ENCODE measurements at regions not wholly inside any gene's neighbourhood (a gene's known extent, or its start where the extent isn't known, plus 50 kb on each side); places are given as distances from the start of the nearest gene placed in this dataset.

- TF ChIP-seq CTCF (conservative IDR thresholded peaks at IDR 0.05 in 1 of 2, IDR thresholded peaks at IDR 0.05 in 1 of 2; ENCODE audit: low read depth in 1 of 2, low read length in 2 of 2) (no peak), EZH2 (IDR thresholded peaks at IDR 0.05; ENCODE audit: low read length, missing control alignments) (no peak)
Observed at GRCh38 chr12:118608770-118609344, 232.5 kb downstream of the SUDS3 start.
